Activated CD4-positive, alpha-beta T cell treated with anti-CD3 and anti-CD28 coated beads for 1 hour (primary cell): ENCODE measurements at regions not wholly inside any gene's neighbourhood (a gene's known extent, or its start where the extent isn't known, plus 50 kb on each side); places are given as distances from the start of the nearest gene placed in this dataset.
"Not testable (repeated sequence)": the region's sequence is repeated elsewhere in the genome, so short reads cannot be mapped to it uniquely, and the experiment has no call there.

Source experiments
- DNase-seq: peaks from one replicate; pipeline ENCODE4 v3.0.0-alpha.2; 2020

DNA sequence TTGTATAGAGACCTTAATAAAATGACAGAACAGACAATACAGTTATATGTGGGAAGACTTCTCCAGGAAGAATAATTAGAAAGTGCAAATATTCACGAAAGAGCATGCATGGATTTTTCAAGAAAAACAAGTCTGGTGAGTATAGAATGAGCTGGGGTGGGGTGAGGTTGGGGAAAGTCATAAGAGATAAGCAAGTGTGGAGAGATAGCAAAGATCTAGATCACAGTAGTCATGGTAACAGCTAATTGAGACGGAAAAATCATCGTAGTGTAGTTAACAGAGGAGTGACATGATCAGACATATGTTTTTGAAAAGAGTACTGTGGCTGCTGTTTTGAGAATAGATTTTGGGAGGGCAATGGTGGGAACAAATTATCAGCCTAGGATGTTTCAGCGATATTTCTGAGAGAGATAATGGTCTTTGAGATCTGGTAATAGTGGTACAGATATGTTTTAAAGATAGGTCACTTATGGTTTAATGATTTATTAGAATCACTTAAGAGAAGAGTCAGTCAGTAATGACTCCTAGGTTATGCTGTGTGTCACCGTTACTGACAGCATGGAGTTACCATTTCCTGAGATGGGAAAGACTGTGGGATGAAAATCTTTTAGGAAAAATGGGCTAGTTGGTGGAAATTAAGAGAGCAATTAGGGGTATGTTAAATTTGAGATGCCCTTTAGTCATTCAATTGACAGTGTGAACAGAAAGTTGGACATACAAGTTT is 248.5 kb upstream of the SLC8A1 start:
- DNase-seq = no peak

DNA sequence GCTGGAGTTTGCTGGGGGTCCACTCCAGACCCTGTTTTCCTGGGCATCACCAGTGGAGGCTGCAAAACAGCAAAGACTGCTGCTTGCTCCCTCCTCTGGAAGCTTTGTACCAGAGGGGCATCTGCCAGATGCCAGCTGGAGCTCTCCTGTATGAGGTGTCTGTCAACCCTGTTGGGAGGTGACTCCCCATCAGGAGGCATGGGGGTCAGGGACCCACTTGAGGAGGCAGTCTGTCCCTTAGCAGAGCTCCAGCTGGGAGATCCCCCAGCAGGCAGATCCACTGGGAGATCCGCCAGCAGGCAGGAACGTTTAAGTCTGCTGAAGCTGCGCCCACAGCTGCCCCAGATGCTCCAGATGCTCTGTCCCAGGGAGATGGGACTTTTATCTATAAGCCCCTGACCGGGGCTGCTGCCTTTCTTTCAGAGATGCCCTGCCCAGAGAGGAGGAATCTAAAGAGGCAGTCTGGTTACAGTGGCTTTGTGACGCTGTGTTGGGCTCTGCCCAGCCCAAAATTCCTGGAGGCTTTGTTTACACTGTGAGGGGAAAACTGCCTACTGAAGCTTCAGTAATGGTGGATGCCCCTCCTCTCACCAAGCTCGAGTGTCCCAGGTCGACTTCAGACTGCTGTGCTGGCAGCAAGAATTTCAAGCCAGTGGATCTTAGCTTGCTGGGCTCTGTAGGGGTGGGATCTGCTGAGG is 260.5 kb upstream of the SLC8A1 start:
- DNase-seq = not testable (repeated sequence)

DNA sequence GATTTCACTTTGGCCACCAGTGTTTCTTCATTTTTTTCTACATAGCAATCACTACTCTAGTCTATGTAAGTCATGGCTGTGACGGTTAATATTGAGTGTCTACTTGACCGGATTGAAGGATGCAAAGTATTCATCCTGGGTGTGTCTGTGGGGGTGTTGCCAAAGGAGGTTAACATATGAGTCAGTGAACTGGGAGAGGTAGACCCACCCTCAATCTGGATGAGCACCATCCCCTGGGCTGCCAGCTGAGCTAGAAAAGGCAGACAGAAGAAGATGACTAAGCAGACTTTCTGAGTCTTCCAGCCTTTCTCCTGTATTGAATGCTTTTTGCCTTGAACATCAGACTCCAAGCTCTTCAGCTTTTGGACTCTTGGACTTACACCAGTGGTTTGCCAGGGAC is 265.0 kb upstream of the SLC8A1 start:
- no peak for DNase-seq

DNA sequence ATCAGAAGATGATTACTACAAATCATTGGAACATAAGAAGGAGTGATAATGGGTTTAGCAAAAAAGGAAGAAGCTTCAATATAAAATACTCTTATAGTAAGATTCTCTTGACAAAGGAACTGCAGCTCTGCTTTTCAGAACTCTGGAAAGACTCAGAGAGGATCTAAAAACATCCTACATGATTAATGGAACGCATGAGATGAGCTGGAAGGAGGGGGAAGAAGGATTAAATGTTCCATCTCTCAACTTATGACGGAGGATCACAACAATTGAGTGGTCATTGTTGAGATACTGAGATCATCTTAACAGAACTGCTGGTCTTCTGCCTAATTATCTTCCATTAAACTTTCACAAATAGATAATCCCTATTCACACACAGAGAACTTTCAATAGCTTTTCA is 267.5 kb upstream of the SLC8A1 start:
- no peak for DNase-seq

DNA sequence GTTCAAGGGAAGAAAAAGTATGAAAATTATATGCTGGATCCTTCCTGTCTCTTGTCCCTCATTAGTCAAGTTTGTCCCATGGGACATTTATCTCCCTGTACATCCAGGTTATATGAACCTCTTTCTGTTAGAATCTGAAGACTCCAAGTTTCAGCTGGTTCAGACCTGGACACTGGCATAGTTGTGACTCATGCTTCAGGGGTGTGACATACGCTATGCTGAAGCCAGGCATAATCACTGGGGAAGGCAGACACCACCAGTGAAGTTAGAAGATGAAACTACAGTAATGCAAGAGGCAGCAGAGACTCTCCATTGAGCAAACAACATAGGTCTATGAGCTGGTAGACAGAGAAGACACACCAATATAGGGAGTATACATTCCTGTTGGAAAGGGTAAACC is 269.7 kb upstream of the SLC8A1 start:
- DNase-seq = no peak

DNA sequence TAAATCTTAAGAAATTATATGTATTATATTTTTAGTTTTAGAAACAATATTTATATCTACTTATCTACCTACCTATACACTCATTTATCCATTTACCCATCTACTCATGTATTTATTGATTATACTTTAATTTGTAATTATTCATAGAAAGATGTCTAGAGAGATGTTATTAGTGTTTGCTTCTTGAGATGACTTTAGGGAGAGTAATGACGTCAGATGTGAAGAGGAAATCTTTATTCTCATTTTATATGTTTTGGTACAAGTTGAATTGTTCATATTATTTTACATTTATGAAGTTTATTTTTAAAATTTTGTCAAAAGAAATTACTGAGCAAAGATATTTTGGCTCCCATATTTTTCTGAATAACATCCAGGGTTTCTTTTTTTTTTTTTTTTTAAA is 271.3 kb upstream of the SLC8A1 start:
- DNase-seq = no peak

DNA sequence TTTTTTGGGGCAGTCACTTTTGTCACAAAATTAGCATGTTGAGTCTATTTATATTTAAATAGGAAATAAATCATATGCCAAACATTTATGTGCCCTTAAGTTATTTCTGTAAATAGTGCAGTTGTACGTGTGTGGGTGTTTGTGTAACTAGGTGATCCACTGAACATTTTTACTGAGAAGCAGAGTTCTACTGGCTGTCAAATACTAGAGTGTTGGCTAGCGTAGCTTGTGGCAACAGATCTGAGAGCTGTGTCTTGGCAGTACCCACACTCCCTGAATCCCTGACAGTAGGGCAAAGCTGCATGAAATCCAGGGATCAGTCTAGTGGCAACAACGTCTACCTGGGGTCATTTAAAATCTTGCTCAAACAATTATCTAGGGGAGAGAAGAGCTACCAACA is 273.1 kb upstream of the SLC8A1 start:
- DNase-seq = no peak

DNA sequence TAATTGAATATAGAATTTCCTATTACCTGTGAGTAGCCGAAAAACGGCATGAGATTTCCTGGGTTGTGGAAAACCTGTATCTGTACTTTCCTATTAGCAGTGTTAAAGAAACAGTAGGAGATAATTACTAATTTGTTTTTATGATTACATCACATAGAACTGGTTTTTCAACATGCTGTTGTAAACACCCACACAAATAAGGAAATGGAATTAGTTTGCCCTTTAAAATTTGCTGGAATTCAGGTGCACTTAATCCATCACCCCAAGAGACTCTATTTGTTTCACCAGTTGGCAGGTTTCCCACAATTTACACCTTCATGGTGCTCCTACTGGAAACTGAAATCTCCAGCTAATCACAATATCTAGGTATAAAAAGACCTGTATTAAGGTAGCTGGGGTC is 274.1 kb upstream of the SLC8A1 start:
- DNase-seq = no peak

DNA sequence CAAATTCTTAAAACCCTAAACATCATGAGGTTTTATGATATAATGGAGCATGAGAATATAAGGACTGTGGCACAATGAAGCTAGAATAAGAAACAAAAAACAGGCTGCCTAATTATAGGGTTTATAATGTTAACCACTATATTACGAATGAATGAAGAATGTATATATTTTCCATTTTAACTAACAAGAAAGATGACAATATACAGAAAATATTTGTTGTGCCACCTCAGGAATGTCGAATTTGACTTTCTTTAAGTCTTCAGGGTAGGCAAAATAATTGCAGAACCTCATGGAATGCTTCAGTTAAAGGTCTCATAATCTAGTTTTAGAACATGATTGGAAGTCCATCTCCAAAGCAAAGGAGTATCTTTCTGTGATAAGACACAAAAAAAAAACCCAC is 282.9 kb upstream of the SLC8A1 start:
- no peak for DNase-seq

DNA sequence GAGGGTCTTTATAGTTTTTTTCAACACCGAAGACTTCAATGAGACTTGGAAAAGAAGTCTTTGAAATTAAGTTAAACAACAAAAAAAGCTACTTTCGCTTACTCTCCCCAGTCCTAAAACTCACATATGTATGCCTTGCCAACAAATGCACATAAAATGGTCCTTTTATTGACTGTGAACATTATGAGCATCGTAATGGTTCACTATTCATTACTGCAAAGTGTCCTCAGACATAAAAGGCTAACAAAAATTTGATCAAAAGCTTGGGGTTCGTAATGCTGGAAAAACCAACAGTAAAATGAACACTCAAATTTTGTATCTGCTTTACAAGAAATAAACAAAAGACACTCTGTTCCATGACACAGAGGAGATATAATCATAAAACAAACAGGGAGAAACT is 285.3 kb upstream of the SLC8A1 start:
- DNase-seq = no peak

DNA sequence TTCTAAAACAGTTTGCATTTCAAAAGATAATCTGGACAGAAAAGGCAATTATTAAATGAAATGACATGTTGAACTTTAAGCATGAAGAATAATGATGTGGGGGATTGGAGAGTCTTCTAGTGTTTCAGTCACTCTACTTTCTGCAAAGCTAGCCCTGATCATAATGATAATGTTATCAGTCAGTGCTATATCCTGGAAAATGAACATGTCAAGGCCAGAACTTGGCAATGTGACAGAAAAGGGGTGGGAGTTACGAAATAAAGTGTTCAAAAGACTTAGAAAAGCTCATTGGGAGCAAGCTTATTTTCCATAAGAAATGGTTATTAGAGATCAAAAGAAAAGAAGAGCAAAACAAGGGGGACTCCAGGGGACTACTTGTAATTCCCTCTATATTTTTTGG is 288.5 kb upstream of the SLC8A1 start:
- no peak for DNase-seq

DNA sequence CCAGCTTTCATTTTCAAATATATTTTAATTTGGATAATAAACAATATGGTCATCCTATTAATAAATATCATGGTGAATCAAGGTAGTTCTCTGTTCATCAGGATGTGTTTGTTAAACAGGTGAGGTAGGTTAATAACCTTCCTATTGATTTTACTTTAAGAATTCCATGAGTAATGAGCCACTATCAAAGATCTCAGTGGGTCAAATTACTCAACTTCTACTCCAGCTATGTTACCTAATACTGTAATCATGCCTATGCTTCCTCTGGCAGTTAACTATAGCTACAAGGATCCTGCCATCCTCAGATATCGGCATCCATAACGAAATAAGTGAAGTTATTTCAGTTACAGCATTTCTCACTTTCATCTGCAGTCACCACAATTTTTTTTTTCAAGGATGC is 289.6 kb upstream of the SLC8A1 start:
- no peak for DNase-seq

DNA sequence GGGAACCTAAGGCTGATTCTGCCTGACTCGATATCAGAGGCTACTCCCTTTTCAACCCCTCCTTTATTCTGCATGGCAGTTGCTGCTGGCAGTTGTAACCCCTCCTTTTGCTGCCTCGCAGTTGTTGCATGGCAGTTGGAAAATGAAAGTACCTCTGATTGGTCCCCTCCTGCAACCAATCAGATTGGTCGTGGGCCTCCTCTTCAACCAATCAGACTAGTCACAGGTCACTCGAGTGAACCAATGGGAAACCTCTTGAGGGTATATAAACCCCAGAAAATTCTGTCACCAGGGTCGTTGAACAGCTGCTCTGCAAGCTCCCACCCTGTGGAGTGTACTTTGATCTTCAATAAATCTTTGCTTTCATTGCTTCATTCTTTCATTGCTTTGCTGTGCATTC is 294.3 kb upstream of the SLC8A1 start:
- no peak for DNase-seq

DNA sequence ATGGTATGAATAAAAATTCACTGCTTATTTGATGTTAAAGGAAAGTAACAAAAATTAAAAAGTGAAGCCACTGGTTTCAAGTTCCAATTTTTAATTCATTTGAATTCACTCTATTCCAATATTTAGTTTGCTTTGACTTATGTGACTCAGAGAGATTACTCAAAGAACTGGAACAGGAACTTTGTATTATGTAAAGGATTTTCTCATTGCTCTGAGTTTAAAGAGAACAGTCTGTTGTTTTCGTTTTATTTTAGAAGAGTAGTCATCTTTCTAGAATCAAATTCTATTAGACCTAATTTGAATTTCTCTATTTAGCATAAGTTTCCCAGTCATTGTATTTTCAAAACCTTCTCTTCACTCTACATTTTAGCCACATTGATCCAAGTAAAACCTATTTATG is 300.1 kb upstream of the SLC8A1 start:
- DNase-seq = no peak

DNA sequence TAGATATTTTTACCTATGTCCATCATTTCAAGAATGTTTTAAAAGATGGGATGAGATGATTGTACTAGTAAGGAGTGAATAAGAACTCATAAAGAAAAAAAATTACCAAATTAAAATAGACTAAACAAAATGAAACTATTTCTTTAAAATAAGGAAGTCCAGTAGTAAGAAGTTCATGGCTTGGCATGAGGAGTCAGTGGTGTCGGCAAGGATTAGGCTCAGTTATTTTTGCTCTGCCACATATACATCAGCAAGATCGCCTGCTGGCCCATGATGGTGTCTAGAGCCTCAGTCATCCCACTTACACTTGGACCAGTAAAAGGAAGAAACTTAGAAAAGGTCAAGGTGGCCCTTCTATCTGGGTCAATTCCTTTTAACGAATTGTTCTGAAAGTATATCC is 300.9 kb upstream of the SLC8A1 start:
- DNase-seq = no peak

DNA sequence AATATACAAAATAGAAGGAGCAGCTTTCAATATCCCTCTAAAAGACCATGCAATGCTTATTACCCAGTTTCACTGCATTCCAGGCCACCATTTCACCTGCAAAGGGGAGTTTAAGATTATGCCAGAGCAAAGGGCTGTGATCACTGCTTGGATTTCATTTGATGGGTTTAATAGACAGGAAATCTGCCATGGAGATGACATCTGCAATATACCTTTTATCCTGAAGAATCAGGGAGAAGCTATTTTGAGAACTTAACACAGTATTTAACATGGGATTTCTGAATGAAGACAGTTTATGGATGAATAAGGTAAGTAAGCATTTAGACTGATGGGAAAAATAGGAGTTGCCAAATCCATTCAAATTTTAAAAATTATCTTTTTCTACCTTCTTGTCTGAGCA is 303.0 kb upstream of the SLC8A1 start:
- DNase-seq = no peak

DNA sequence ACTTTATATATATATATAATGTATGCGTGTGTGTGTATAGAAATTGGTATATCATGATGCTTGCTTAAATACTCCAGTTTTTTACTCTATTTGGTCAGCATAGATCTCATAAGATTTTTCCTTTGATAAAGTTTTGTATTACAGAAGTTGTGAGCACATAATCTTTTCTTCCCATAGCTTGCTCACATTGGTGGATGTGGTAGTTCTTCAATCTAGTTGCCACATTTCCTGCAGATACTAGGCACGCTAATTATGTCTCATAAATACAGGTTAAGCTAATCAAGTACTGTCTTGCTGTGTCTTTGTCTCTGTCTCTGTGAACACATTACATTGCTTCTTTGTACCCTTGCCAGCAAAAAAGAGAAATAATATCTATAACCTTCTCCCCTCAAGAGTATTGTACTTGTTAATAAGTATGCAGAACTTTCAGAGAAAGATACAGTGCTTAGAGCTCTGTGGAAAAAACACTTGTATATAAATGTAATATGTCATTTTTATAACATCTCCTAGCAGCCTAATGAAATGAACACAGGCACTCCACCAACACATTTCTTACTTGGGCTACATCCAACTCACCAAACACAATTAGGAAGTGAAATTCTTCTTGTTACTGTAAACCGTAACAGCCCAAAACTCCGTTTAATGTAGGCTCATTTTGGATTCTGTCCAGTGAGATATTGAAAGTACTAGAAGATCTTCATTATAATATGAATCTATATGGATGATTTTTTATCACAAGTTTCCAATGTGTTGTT is 306.7 kb upstream of the SLC8A1 start:
- DNase-seq = no peak

DNA sequence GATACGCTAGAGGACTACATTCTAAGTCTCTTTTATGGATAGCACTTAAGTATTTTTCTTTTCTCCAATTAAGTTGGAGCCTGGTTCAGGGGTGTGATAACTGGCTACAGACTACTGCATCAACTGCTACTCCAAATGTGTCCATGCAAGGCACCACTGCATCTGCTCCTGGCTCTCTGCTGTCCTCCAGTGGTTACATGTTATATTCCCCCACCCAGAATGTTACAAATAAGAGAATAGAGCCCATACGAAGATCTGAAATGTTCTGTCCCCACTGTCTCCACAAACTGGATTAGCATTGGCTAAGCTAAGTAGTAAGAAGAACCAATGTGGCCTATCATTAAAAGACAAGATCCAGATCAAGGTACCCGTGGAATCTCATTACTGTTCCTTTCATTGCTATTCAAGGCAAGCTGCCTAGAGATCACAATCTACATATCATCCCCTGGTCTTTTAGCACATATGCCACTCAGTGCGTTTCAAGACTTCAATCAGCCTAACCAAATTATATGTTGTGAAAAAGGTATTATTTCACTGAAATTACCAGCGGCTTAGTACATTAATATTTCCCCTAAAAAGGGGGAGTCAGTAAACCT is 308.3 kb upstream of the SLC8A1 start:
- no peak for DNase-seq

DNA sequence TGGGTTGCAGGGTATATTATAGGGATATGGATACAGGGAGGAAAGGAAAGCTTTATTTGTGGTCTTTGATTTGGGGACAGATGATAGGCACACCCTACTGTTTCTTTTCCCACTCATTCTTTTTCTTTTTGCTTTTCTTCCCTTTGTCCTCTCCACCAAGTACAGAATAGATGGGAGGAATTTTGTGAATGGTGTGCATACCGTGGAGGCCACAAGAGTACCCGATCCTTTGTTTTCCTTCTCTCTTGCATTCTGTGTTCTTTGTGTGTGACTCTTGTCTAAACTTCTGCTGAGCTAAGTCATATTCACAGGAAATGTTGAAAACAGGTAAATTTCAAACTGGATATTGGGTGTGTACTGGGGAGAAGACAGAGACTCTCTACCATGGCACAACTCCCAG is 321.4 kb upstream of the SLC8A1 start:
- no peak for DNase-seq

DNA sequence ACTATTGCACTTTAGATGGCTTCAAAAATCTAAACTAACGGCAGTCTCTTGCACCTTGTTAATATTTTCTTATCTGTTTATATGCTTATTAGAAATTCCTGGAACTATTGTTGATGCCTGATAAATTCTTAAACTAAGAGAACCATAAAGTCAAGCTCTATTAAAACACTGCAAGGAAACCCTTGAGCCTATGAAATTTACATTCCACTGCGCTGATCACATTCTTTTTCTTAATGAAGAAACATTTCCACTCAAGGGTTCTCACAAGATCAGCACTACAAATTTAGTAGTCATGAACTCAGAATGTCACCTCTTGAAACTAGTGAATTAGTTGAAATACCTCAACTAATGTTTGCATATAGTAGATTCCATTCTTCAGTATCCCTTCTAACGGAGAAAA is 331.8 kb upstream of the SLC8A1 start:
- no peak for DNase-seq

DNA sequence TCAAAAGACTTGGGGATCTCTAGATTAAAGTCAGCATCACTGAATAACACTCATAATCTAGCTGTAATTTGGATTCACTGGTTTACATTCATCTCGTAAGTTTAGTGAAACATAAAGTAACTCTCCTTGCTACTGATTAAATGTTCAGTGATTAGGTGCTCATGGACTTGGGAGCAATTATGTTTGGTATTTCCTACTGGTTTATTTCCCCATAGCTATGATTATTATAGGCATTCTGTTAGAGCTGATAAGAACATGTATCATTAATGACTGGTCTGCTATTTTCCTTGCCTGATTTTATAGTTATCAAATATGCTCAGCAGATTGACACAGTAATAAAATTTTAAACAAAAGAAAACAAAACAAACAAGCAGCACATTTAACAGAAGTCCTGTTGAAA is 334.7 kb upstream of the SLC8A1 start:
- DNase-seq = no peak

DNA sequence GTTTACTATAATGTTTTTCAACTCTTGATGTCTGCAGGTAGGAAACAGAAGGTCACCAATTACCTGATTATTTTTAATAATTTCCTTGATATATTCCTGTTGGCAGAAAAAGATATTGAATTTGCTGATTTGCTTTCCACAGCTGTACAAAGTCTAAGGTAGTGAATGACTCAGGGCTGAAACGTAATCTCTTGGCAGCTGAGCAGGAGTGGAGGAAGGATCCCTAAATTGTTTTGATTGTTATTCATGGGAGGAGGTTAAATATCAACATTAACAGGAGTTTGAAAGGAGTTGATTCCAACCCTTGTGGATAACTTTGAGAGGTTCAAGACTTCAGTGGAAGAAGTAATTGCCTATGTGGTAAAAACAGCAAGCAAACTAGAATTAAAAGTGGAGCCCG is 345.2 kb upstream of the SLC8A1 start:
- no peak for DNase-seq

DNA sequence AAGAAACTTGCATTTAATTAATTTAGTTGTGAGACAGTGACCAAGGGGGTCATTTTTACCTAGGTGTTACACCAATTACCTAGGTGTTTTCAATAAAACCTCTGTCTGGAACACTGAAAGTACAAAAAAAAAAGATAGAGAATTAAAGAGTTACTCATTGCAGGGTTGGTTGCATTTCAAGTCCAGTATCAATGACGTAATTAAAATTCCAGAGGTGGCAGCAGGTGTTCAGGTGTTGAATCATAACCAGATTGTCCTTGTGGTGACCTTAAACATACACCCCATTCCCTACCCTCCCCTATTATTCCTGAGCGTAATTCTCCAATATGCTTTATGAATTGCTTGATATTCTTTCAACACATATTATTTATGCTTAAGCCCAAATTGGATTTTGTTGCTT is 352.0 kb upstream of the SLC8A1 start:
- DNase-seq = no peak

DNA sequence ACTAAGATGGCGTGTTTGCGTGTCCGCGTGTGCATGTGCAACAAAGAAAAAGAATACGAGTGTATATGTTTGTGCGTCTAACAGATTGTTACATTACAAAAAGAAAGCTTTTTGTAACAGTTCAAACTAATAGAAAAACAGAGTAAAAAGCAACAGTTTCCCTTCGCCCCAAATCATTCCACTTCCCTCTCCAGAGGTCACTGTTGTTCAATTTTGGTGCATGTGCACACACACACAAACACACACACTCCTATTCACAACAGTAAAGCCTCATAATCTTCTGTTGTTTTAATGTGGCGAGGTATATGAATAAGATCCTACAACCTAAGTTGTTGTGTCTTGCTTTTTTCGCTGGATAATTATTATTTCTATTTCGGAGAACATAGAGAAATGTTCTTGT is 357.3 kb upstream of the SLC8A1 start:
- DNase-seq = no peak
